ENCODE measurements at regions not wholly inside any gene's neighbourhood (a gene's known extent, or its start where the extent isn't known, plus 50 kb on each side); places are given as distances from the start of the nearest gene placed in this dataset.
A peak's percentile ranks its signal among the peaks of the same experiment; 100 is the strongest.

GRCh38 chrX:137430984-137431475 is 134.9 kb upstream of the ZIC3 start:
- Histone ChIP-seq H3K27me3 (ENCODE audit: insufficient read depth, low read length) (peaks cover 21% of the 10 kb centered on the region), H3K27ac (ENCODE audit: low read depth, low read length) (no peak overlapping the region), H3K9ac (ENCODE audit: low read length) (no peak overlapping the region), H3K4me3 (ENCODE audit: insufficient read depth, low read depth, low read length) (no peak overlapping the region), H3K36me3 (ENCODE audit: insufficient read depth, low read length) (no peaks in the 10 kb centered on the region), H3K4me2 (ENCODE audit: low read length) (no peak overlapping the region), H3K9me3 (ENCODE audit: insufficient read depth, low read depth, low read length) (no peaks in the 10 kb centered on the region), H3K4me1 (ENCODE audit: insufficient read depth, low read length) (no peaks in the 10 kb centered on the region), H4K20me1 (ENCODE audit: insufficient read depth, low read length) (no peaks in the 10 kb centered on the region), H3K79me2 (ENCODE audit: insufficient read depth, low read length) (no peaks in the 10 kb centered on the region), H2AFZ (ENCODE audit: low read depth, low read length) (no peak overlapping the region)
- no peak for FAIRE-seq
- Mint-ChIP-seq H3K4me1 (ENCODE audit: low read depth, unreplicated experiment) (no peaks in the 10 kb centered on the region), H3K27ac (ENCODE audit: unreplicated experiment) (peak overlapping the region; percentile 26), H3K27me3 (ENCODE audit: low read depth, unreplicated experiment) (peaks cover 32% of the 10 kb centered on the region), H3K9me3 (ENCODE audit: unreplicated experiment) (peaks cover 5% of the 10 kb centered on the region), H3K36me3 (ENCODE audit: low read depth, unreplicated experiment) (no peaks in the 10 kb centered on the region), H3K4me3 (ENCODE audit: unreplicated experiment) (no peak overlapping the region)
- DNase-seq (ENCODE audit: low read depth), result no peak
- TF ChIP-seq CTCF (IDR thresholded peaks at IDR 0.05; ENCODE audit: insufficient read depth, low read depth, low read length), result no peak

- Histone ChIP-seq H3K27me3 (ENCODE audit: insufficient read depth, low read length) (peaks cover 27% of the 10 kb centered on the region), H3K9ac (ENCODE audit: low read length) (no peak overlapping the region), H3K36me3 (ENCODE audit: insufficient read depth, low read length) (no peaks in the 10 kb centered on the region), H3K9me3 (ENCODE audit: insufficient read depth, low read depth, low read length) (no peaks in the 10 kb centered on the region), H3K27ac (ENCODE audit: low read depth, low read length) (no peak overlapping the region), H3K79me2 (ENCODE audit: insufficient read depth, low read length) (no peaks in the 10 kb centered on the region), H2AFZ (ENCODE audit: low read depth, low read length) (no peak overlapping the region), H3K4me1 (ENCODE audit: insufficient read depth, low read length) (no peaks in the 10 kb centered on the region), H4K20me1 (ENCODE audit: insufficient read depth, low read length) (no peaks in the 10 kb centered on the region), H3K4me2 (ENCODE audit: low read length) (no peak overlapping the region), H3K4me3 (ENCODE audit: insufficient read depth, low read depth, low read length) (no peak overlapping the region)
- Mint-ChIP-seq H3K27me3 (ENCODE audit: low read depth, unreplicated experiment) (peaks cover 39% of the 10 kb centered on the region), H3K27ac (ENCODE audit: unreplicated experiment) (no peak overlapping the region), H3K36me3 (ENCODE audit: low read depth, unreplicated experiment) (no peaks in the 10 kb centered on the region), H3K4me3 (ENCODE audit: unreplicated experiment) (no peak overlapping the region), H3K9me3 (ENCODE audit: unreplicated experiment) (peaks cover 5% of the 10 kb centered on the region), H3K4me1 (ENCODE audit: low read depth, unreplicated experiment) (no peaks in the 10 kb centered on the region)
- no peak for TF ChIP-seq EZH2 (IDR thresholded peaks at IDR 0.05; ENCODE audit: insufficient read depth, low read length)
- TF ChIP-seq CTCF (IDR thresholded peaks at IDR 0.05; ENCODE audit: insufficient read depth, low read depth, low read length), result no peak
- FAIRE-seq (no peak), DNase-seq (ENCODE audit: low read depth) (no peak)
Observed at GRCh38 chrX:137430301-137430700, 135.6 kb upstream of the ZIC3 start.

- Histone ChIP-seq H3K36me3 (ENCODE audit: insufficient read depth, low read length) (no peaks in the 10 kb centered on the region), H3K27me3 (ENCODE audit: insufficient read depth, low read length) (peaks cover 33% of the 10 kb centered on the region), H4K20me1 (ENCODE audit: insufficient read depth, low read length) (no peaks in the 10 kb centered on the region), H3K4me3 (ENCODE audit: insufficient read depth, low read depth, low read length) (no peak overlapping the region), H3K9ac (ENCODE audit: low read length) (no peak overlapping the region), H3K27ac (ENCODE audit: low read depth, low read length) (no peak overlapping the region), H2AFZ (ENCODE audit: low read depth, low read length) (peak overlapping the region; percentile 52), H3K4me2 (ENCODE audit: low read length) (peak overlapping the region; percentile 81), H3K79me2 (ENCODE audit: insufficient read depth, low read length) (no peaks in the 10 kb centered on the region), H3K4me1 (ENCODE audit: insufficient read depth, low read length) (no peaks in the 10 kb centered on the region), H3K9me3 (ENCODE audit: insufficient read depth, low read depth, low read length) (no peaks in the 10 kb centered on the region)
- H3K27me3 Mint-ChIP-seq (ENCODE audit: low read depth, unreplicated experiment), result peaks cover 46% of the 10 kb centered on the region
- TF ChIP-seq CTCF (IDR thresholded peaks at IDR 0.05; ENCODE audit: insufficient read depth, low read depth, low read length) (no peak), EZH2 (IDR thresholded peaks at IDR 0.05; ENCODE audit: insufficient read depth, low read length) (no peak)
- FAIRE-seq (no peak), DNase-seq (ENCODE audit: low read depth) (no peak)
- no peaks in the 10 kb centered on the region for H3K36me3 Mint-ChIP-seq (ENCODE audit: low read depth, unreplicated experiment)
- H3K4me3 Mint-ChIP-seq (ENCODE audit: unreplicated experiment), result no peak overlapping the region
- H3K27ac Mint-ChIP-seq (ENCODE audit: unreplicated experiment), result no peak overlapping the region
- no peaks in the 10 kb centered on the region for H3K4me1 Mint-ChIP-seq (ENCODE audit: low read depth, unreplicated experiment)
- peaks cover 5% of the 10 kb centered on the region for H3K9me3 Mint-ChIP-seq (ENCODE audit: unreplicated experiment)
Observed at GRCh38 chrX:137428766-137429591, 136.9 kb upstream of the ZIC3 start.
